HCT116 (cell line): ENCODE measurements at regions not wholly inside any gene's neighbourhood (a gene's known extent, or its start where the extent isn't known, plus 50 kb on each side); places are given as distances from the start of the nearest gene placed in this dataset.

Experiments
- CTCF ChIP-seq, 3 experiments: fragments of 200-600 bp in 1 of 3; sonication (generic) in 1 of 3; IDR thresholded peaks in 2 of 3; conservative IDR thresholded peaks in 1 of 3; 2 replicates each; pipeline ENCODE4 v1.5.1; 2012 to 2017; ENCODE audit warnings: low read depth in 2 of 3, low read length in 2 of 3, antibody characterized with exemption in 1 of 3, borderline replicate concordance in 1 of 3, control low read depth in 1 of 3, mild to moderate bottlenecking in 1 of 3, mixed read lengths in 1 of 3, mixed run types in 1 of 3, moderate library complexity in 1 of 3; ENCODE audit not compliant: insufficient read depth in 1 of 3
- FOSL1 ChIP-seq: IDR thresholded peaks from 2 replicates; pipeline ENCODE4 v1.6.1; 2012; ENCODE audit warnings: low read depth
- REST ChIP-seq: IDR thresholded peaks from 2 replicates; pipeline ENCODE4 v1.6.1; 2012; ENCODE audit warnings: low read depth

DNA sequence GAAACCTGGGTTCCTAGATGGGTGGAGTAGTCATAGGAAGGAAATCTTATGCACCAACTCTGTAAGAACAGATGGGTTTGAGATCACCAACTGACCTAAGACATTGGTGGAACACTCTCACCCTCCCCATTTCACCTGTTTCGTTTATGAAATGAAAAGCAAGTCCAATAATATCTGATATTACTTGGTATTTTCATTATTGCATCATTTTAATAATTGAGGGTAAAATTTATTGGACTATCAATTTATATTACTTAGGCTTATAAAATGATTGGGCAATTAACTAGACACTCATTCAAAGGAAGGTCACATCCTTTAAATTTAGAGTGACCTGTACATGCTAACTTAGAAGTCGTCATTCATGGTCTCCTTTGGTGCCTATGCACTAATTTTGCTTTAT lies 503.9 kb downstream of the TAFA4 start:
- TF ChIP-seq REST (no peak), CTCF (IDR thresholded peaks at IDR 0.05 in 2 of 3, conservative IDR thresholded peaks at IDR 0.05 in 1 of 3; ENCODE audit: borderline replicate concordance in 1 of 3, insufficient read depth in 1 of 3, low read depth in 2 of 3, low read length in 2 of 3) (no peak), FOSL1 (no peak)
